GM12878 (cell line): ENCODE measurements at regions not wholly inside any gene's neighbourhood (a gene's known extent, or its start where the extent isn't known, plus 50 kb on each side); places are given as distances from the start of the nearest gene placed in this dataset.

ENCODE experiments used
- ATAC-seq: fragments of 200-7000 bp; cut with Tn5 transposase; 3 replicates; pipeline ENCODE4 v1.9.1; 2020; ENCODE audit warnings: mild to moderate bottlenecking, moderate library complexity
- BruUV-seq: library from RNA; stranded (reverse); fragments of 400-500 nt; replicated peaks from 2 replicates; lab custom pipeline; 2021; lab: Mats Ljungman, UMichigan
- CTCF ChIA-PET: fragments of 300-600 bp; sonication (Branson Sonifier 250); formaldehyde crosslinking; extraction: SDS; loops from one replicate; lab custom pipeline; 2021; ENCODE audit warnings: inconsistent platforms; lab: Yijun Ruan, JAX
- POLR2A ChIA-PET: fragments of 350-600 bp; formaldehyde crosslinking; extraction: SDS; loops from one replicate; lab custom pipeline; 2021; ENCODE audit warnings: inconsistent platforms; lab: Charles Lee
- RAD21 ChIA-PET: fragments of 300-600 bp; sonication (Branson Sonifier 250); formaldehyde crosslinking; loops from one replicate; lab custom pipeline; 2023; ENCODE audit warnings: antibody characterized with exemption; ENCODE audit not compliant: unreplicated experiment; lab: Charles Lee
- SMC1A ChIA-PET: fragments of 300-600 bp; sonication (Branson Sonifier 250); formaldehyde crosslinking; loops from one replicate; lab custom pipeline; 2023; ENCODE audit not compliant: unreplicated experiment, uncharacterized antibody; lab: Charles Lee
- DNase-seq: peaks from one replicate; pipeline ENCODE4 v3.0.0-alpha.2; 2011; ENCODE audit warnings: low read depth, low spot score
- FAIRE-seq: peaks from 3 replicates; lab custom pipeline; 2011; peaks lifted over from hg19 to GRCh38; lab: Jason Lieb, UNC
- H2AFZ ChIP-seq: 2 replicates; pipeline ENCODE4 v1.6.0; 2011; ENCODE audit warnings: low read depth, low read length, control low read depth; ENCODE audit not compliant: control insufficient read depth
- H3K27ac ChIP-seq: 2 replicates; pipeline ENCODE4 v1.5.1; 2011; ENCODE audit warnings: control low read depth; ENCODE audit not compliant: control insufficient read depth, insufficient read depth
- H3K27me3 ChIP-seq, 2 experiments: replicated peaks in 1 of 2; 2 replicates each; pipeline versions ENCODE4 v1.6.0 to v1.6.1; 2011; ENCODE audit warnings: low read length in 1 of 2; ENCODE audit not compliant: control insufficient read depth in 2 of 2, insufficient read depth in 2 of 2
- H3K36me3 ChIP-seq, 2 experiments: 2 replicates each; pipeline ENCODE4 v1.5.1; 2011; ENCODE audit warnings: low read length in 1 of 2; ENCODE audit not compliant: control insufficient read depth in 2 of 2, insufficient read depth in 2 of 2
- H3K4me1 ChIP-seq: 2 replicates; pipeline ENCODE4 v1.6.1; 2011; ENCODE audit warnings: mild to moderate bottlenecking, low read length, moderate library complexity, mixed read lengths; ENCODE audit not compliant: control insufficient read depth, insufficient read depth
- H3K4me2 ChIP-seq: 2 replicates; pipeline ENCODE4 v1.6.0; 2011; ENCODE audit warnings: control low read depth; ENCODE audit not compliant: control insufficient read depth, insufficient read depth
- H3K4me3 ChIP-seq: fragments of 200-600 bp; sonication (generic); 2 replicates; pipeline ENCODE4 v1.5.1; 2016
- H3K79me2 ChIP-seq: 2 replicates; pipeline ENCODE4 v1.6.0; 2011; ENCODE audit warnings: low read length; ENCODE audit not compliant: control insufficient read depth, insufficient read depth
- H3K9ac ChIP-seq: 2 replicates; pipeline ENCODE4 v1.8.0; 2011; ENCODE audit warnings: low read length, control low read depth, mixed read lengths; ENCODE audit not compliant: control insufficient read depth, insufficient read depth
- H3K9me3 ChIP-seq: replicated peaks from 3 replicates; pipeline ENCODE4 v1.5.1; 2011; ENCODE audit warnings: mild to moderate bottlenecking, low read length; ENCODE audit not compliant: control insufficient read depth, insufficient read depth
- H4K20me1 ChIP-seq: 2 replicates; pipeline ENCODE4 v1.6.0; 2011; ENCODE audit not compliant: control insufficient read depth, insufficient read depth
- BHLHE40 ChIP-seq, 2 experiments: fragments of 450-650 bp in 1 of 2; IDR thresholded peaks; 2 replicates each; pipeline ENCODE4 v1.6.1; 2011 to 2017; ENCODE audit warnings: low read depth in 2 of 2, borderline replicate concordance in 1 of 2, improper control_type of control experiment in 1 of 2, low read length in 1 of 2, mild to moderate bottlenecking in 1 of 2
- CREB1 ChIP-seq: IDR thresholded peaks from 2 replicates; pipeline ENCODE4 v1.6.1; 2012; ENCODE audit warnings: low read depth, mild to moderate bottlenecking, inconsistent platforms
- EZH2 ChIP-seq: IDR thresholded peaks from 2 replicates; pipeline ENCODE4 v1.6.1; 2012; ENCODE audit warnings: low read depth, mild to moderate bottlenecking, control low read depth, inconsistent platforms, low read length, borderline replicate concordance; ENCODE audit not compliant: control insufficient read depth
- FOS ChIP-seq: IDR thresholded peaks from 3 replicates; pipeline ENCODE4 v1.6.1; 2011; ENCODE audit warnings: borderline replicate concordance; ENCODE audit not compliant: insufficient read length; ENCODE audit errors: extremely low read depth
- FOXK2 ChIP-seq: fragments of 450-650 bp; IDR thresholded peaks from 2 replicates; pipeline ENCODE4 v1.6.1; 2017; ENCODE audit warnings: mild to moderate bottlenecking, moderate library complexity
- MEF2B ChIP-seq: fragments of 450-650 bp; IDR thresholded peaks from 2 replicates; pipeline ENCODE4 v1.6.1; 2018; ENCODE audit warnings: mild to moderate bottlenecking, moderate library complexity; ENCODE audit not compliant: partially characterized antibody, poor library complexity, severe bottlenecking
- NFYB ChIP-seq: IDR thresholded peaks from 2 replicates; pipeline ENCODE4 v1.6.1; 2011; ENCODE audit warnings: low read depth, mild to moderate bottlenecking, low read length, improper control_type of control experiment, moderate library complexity; ENCODE audit not compliant: insufficient read depth
- PRDM15 ChIP-seq: fragments of 450-650 bp; formaldehyde crosslinking; IDR thresholded peaks from 2 replicates; pipeline ENCODE4 v1.4.0; 2020; ENCODE audit warnings: mild to moderate bottlenecking, moderate library complexity
- SMARCA5 ChIP-seq: fragments of 450-650 bp; IDR thresholded peaks from 2 replicates; pipeline ENCODE4 v1.6.1; 2017; ENCODE audit warnings: mild to moderate bottlenecking
- TARDBP ChIP-seq: IDR thresholded peaks from 2 replicates; pipeline ENCODE4 v1.6.1; 2016; ENCODE audit warnings: borderline replicate concordance
- TCF7 ChIP-seq: IDR thresholded peaks from 2 replicates; pipeline ENCODE4 v1.6.1; 2014; ENCODE audit warnings: antibody characterized with exemption, borderline replicate concordance
- ZNF687 ChIP-seq: fragments of 450-650 bp; IDR thresholded peaks from 2 replicates; pipeline ENCODE4 v1.6.1; 2017; ENCODE audit warnings: mild to moderate bottlenecking, moderate library complexity
- WGBS: methylation state at CpG from one replicate; pipeline ENCODE4 v1.1.6; 2016; ENCODE audit warnings: low lambda C conversion rate; ENCODE audit not compliant: insufficient replicate concordance, insufficient coverage; ENCODE audit errors: missing lambda C conversion rate; 5-methylcytosine and 5-hydroxymethylcytosine counted together
- in situ Hi-C: fragments of 300-500 bp; cut with MboI; formaldehyde crosslinking; loops from 9 replicates; pipeline ENCODE4 v1.14.3; 2018; ENCODE audit warnings: mixed read lengths
- intact Hi-C: fragments of 100-400 bp; cut with micrococcal nuclease; formaldehyde crosslinking; loops from one replicate; pipeline ENCODE4 v1.14.2; 2022; ENCODE audit not compliant: unreplicated experiment

- FAIRE-seq = no peak
- Histone ChIP-seq H3K27me3 (no peaks in the 10 kb centered on the region), H3K4me2 (no peak overlapping the region), H4K20me1 (no peaks in the 10 kb centered on the region; the same call in 1 of the 2 replicates), H3K4me1 (no peaks in the 10 kb centered on the region), H3K9ac (no peak overlapping the region), H2AFZ (no peak overlapping the region), H3K79me2 (no peaks in the 10 kb centered on the region), H3K27ac (no peak overlapping the region), H3K36me3 (no peaks in the 10 kb centered on the region), H3K4me3 (no peak overlapping the region), H3K9me3 (no peaks in the 10 kb centered on the region)
- ChIA-PET SMC1A (interaction anchor here (0.6 kb wide), 1 partner anchor 81 kb away, joined by 3 read pairs; no protein-coding TSS in a partner anchor), POLR2A (no interaction called here), CTCF (no interaction called here), RAD21 (no interaction called here)
- WGBS = 6% methylated on average over 1 of the region's 1 CpG
- in situ Hi-C loops = no loop called here
- DNase-seq = no peak
- TF ChIP-seq BHLHE40 (IDR thresholded peaks at IDR 0.05; ENCODE audit: borderline replicate concordance in 1 of 2, low read depth in 2 of 2, low read length in 1 of 2) (no peak), EZH2 (no peak), CREB1 (no peak), FOS (no peak), SMARCA5 (no peak), TCF7 (no peak), ZNF687 (no peak), NFYB (no peak), TARDBP (no peak), MEF2B (no peak), PRDM15 (no peak), FOXK2 (no peak)
- intact Hi-C loops = no loop called here
- ATAC-seq = no peak
- no TSS peak for BruUV-seq
These were observed 203.9 kb downstream of the HAO1 start for GRCh38 chr20:7736336-7736735.
